H9 (cell line): ENCODE measurements at regions not wholly inside any gene's neighbourhood (a gene's known extent, or its start where the extent isn't known, plus 50 kb on each side); places are given as distances from the start of the nearest gene placed in this dataset.

ENCODE experiments used
- DNase-seq: peaks from one replicate; pipeline ENCODE4 v3.0.0-alpha.2; 2017
- H2AFZ ChIP-seq: one replicate; pipeline ENCODE4 v1.6.1; 2013; ENCODE audit warnings: mild to moderate bottlenecking, low read length, control low read depth, moderate library complexity
- H2AK5ac ChIP-seq: 2 replicates; pipeline ENCODE4 v1.6.1; 2013; ENCODE audit warnings: low read length, control low read depth, mixed read lengths; ENCODE audit not compliant: insufficient read length
- H2BK120ac ChIP-seq: one replicate; pipeline ENCODE4 v1.6.1; 2013; ENCODE audit warnings: low read depth, mild to moderate bottlenecking, low read length, control low read depth, inconsistent platforms; ENCODE audit not compliant: poor library complexity, severe bottlenecking
- H2BK12ac ChIP-seq: 2 replicates; pipeline ENCODE4 v1.6.1; 2013; ENCODE audit warnings: low read length, control low read depth, mixed read lengths, low read depth; ENCODE audit not compliant: insufficient read length
- H2BK15ac ChIP-seq: 2 replicates; pipeline ENCODE4 v1.6.1; 2013; ENCODE audit warnings: low read depth, low read length, control low read depth
- H2BK20ac ChIP-seq: one replicate; pipeline ENCODE4 v1.6.1; 2013; ENCODE audit warnings: low read depth, mild to moderate bottlenecking, low read length, control low read depth, inconsistent platforms; ENCODE audit not compliant: poor library complexity, severe bottlenecking
- H2BK5ac ChIP-seq: 2 replicates; pipeline ENCODE4 v1.6.1; 2013; ENCODE audit warnings: low read length, control low read depth, mixed read lengths; ENCODE audit not compliant: insufficient read length
- H3K14ac ChIP-seq: 2 replicates; pipeline ENCODE4 v1.6.1; 2013; ENCODE audit warnings: low read length, control low read depth; ENCODE audit not compliant: insufficient read depth
- H3K18ac ChIP-seq: 2 replicates; pipeline ENCODE4 v1.6.1; 2013; ENCODE audit warnings: low read depth, mild to moderate bottlenecking, mixed read lengths, low read length, control low read depth; ENCODE audit not compliant: insufficient read length
- H3K23ac ChIP-seq: 2 replicates; pipeline ENCODE4 v1.6.1; 2013; ENCODE audit warnings: low read length, control low read depth, mixed read lengths, low read depth; ENCODE audit not compliant: insufficient read length
- H3K23me2 ChIP-seq: 2 replicates; pipeline ENCODE4 v1.6.1; 2013; ENCODE audit warnings: low read depth, mild to moderate bottlenecking, mixed read lengths, low read length, control low read depth; ENCODE audit not compliant: insufficient read length, poor library complexity, severe bottlenecking
- H3K27ac ChIP-seq: 2 replicates; pipeline ENCODE4 v1.5.1; 2013; ENCODE audit warnings: low read length, control low read depth, mixed read lengths, low read depth; ENCODE audit not compliant: insufficient read length
- H3K27me3 ChIP-seq: 2 replicates; pipeline ENCODE4 v1.6.1; 2013; ENCODE audit warnings: low read length, control low read depth, inconsistent platforms; ENCODE audit not compliant: insufficient read depth
- H3K4ac ChIP-seq: 2 replicates; pipeline ENCODE4 v1.6.1; 2013; ENCODE audit warnings: low read depth, mild to moderate bottlenecking, control low read depth, inconsistent platforms, low read length, moderate library complexity
- H3K4me1 ChIP-seq: 2 replicates; pipeline ENCODE4 v1.6.1; 2013; ENCODE audit warnings: low read length, control low read depth, inconsistent platforms; ENCODE audit not compliant: insufficient read depth
- H3K4me2 ChIP-seq: 2 replicates; pipeline ENCODE4 v1.6.1; 2013; ENCODE audit warnings: low read length, control low read depth, mixed read lengths; ENCODE audit not compliant: insufficient read length, insufficient read depth
- H3K56ac ChIP-seq: 2 replicates; pipeline ENCODE4 v1.6.1; 2013; ENCODE audit warnings: low read depth, mild to moderate bottlenecking, mixed read lengths, low read length, control low read depth; ENCODE audit not compliant: insufficient read length
- H3K79me1 ChIP-seq: 2 replicates; pipeline ENCODE4 v1.6.1; 2013; ENCODE audit warnings: low read depth, mild to moderate bottlenecking, moderate library complexity, low read length, control low read depth, inconsistent platforms; ENCODE audit not compliant: insufficient read depth, poor library complexity, severe bottlenecking
- H3K79me2 ChIP-seq: 2 replicates; pipeline ENCODE4 v1.6.1; 2013; ENCODE audit warnings: low read length, control low read depth, inconsistent platforms; ENCODE audit not compliant: insufficient read depth
- H3K9ac ChIP-seq: 2 replicates; pipeline ENCODE4 v1.6.1; 2013; ENCODE audit warnings: low read length, control low read depth, mixed read lengths; ENCODE audit not compliant: insufficient read length; ENCODE audit errors: extremely low read depth
- H3K9me3 ChIP-seq: one replicate; pipeline ENCODE4 v1.6.1; 2013; ENCODE audit warnings: low read depth, low read length, inconsistent platforms; ENCODE audit not compliant: control insufficient read depth
- H3T11ph ChIP-seq: one replicate; pipeline ENCODE4 v1.6.1; 2013; ENCODE audit warnings: mild to moderate bottlenecking, low read length, control low read depth, inconsistent platforms
- H4K20me1 ChIP-seq: one replicate; pipeline ENCODE4 v1.6.1; 2013; ENCODE audit not compliant: control insufficient read depth, insufficient read length, insufficient read depth
- H4K5ac ChIP-seq: 2 replicates; pipeline ENCODE4 v1.6.1; 2013; ENCODE audit warnings: low read depth, mild to moderate bottlenecking, mixed read lengths, low read length, control low read depth; ENCODE audit not compliant: insufficient read length
- H4K8ac ChIP-seq: replicated peaks from 2 replicates; pipeline ENCODE4 v1.6.1; 2013; ENCODE audit warnings: low read length, control low read depth, mixed read lengths, low read depth; ENCODE audit not compliant: insufficient read length
- H4K91ac ChIP-seq: 2 replicates; pipeline ENCODE4 v1.6.1; 2013; ENCODE audit warnings: low read depth, mild to moderate bottlenecking, moderate library complexity, mixed read lengths, low read length, control low read depth; ENCODE audit not compliant: insufficient read length
- H3K27ac Mint-ChIP-seq, 3 experiments: 2 replicates in 2 of 3; 3 replicates in 1 of 3; pipeline ENCODE4 v1.8.0; 2020 to 2021; ENCODE audit warnings: mixed read lengths in 3 of 3, mild to moderate bottlenecking in 1 of 3, moderate library complexity in 1 of 3
- H3K27me3 Mint-ChIP-seq: 2 replicates; pipeline ENCODE4 v1.8.0; 2021; ENCODE audit warnings: low read depth, mild to moderate bottlenecking, moderate library complexity, mixed read lengths
- H3K36me3 Mint-ChIP-seq, 3 experiments: 2 replicates in 2 of 3; 3 replicates in 1 of 3; pipeline ENCODE4 v1.8.0; 2020 to 2021; ENCODE audit warnings: low read depth in 3 of 3, mixed read lengths in 3 of 3; ENCODE audit not compliant: insufficient read depth in 1 of 3
- H3K4me1 Mint-ChIP-seq, 2 experiments: 2 replicates each; pipeline ENCODE4 v1.8.0; 2020; ENCODE audit warnings: mixed read lengths in 2 of 2
- H3K4me3 Mint-ChIP-seq, 2 experiments: 2 replicates in 1 of 2; 3 replicates in 1 of 2; pipeline ENCODE4 v1.8.0; 2020 to 2021; ENCODE audit warnings: mild to moderate bottlenecking in 2 of 2, mixed read lengths in 2 of 2, moderate library complexity in 1 of 2
- H3K9me3 Mint-ChIP-seq, 2 experiments: 2 replicates in 1 of 2; 3 replicates in 1 of 2; pipeline ENCODE4 v1.8.0; 2020; ENCODE audit warnings: mild to moderate bottlenecking in 2 of 2, mixed read lengths in 2 of 2, moderate library complexity in 1 of 2
- WGBS: extraction: QIAGEN DNeasy Blood & Tissue Kit; methylation state at CpG from one replicate; pipeline ENCODE4 v1.1.7; 2013; ENCODE audit warnings: missing lambda C conversion rate, low lambda C conversion rate, mixed read lengths; ENCODE audit not compliant: insufficient read length; ENCODE audit errors: extremely low coverage; 5-methylcytosine and 5-hydroxymethylcytosine counted together
- TF ChIP-seq, protein P1 (sequence below): fragments of 200-600 bp; sonication (generic); conservative IDR thresholded peaks from 3 replicates; pipeline ENCODE4 v1.8.0; 2021; ENCODE audit warnings: antibody characterized with exemption, mild to moderate bottlenecking

DNA sequence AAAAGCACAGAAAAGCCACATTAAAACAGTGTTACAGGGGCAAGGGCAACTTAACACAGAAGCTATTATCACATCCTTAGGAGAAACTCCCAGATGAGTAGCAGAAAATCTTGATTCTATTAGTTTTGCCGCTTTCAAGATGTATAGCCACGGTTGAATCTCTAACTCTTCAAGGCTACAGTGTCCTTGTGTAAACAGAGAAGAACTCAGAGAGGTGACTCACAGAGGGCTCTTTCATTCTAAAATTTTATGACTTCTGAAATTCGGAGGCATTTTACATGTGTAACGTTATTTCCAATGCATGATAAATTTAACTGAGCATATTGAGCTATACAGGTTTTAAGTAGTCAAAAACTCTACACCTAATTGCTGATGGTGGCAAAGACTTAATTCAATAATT lies 846.6 kb downstream of the GBE1 start:
- Histone ChIP-seq H3K18ac (no peak overlapping the region), H3K79me2 (no peaks in the 10 kb centered on the region), H4K20me1 (no peaks in the 10 kb centered on the region), H2BK15ac (no peak overlapping the region), H4K8ac (no peak overlapping the region), H3K27me3 (no peaks in the 10 kb centered on the region), H4K5ac (no peak overlapping the region), H3T11ph (no peak overlapping the region), H2BK5ac (no peak overlapping the region), H3K9ac (no peak overlapping the region), H3K23ac (no peak overlapping the region), H2AK5ac (no peak overlapping the region), H2BK120ac (no peak overlapping the region), H2BK20ac (no peak overlapping the region), H3K4ac (no peak overlapping the region), H3K9me3 (no peaks in the 10 kb centered on the region), H3K27ac (no peak overlapping the region), H2AFZ (no peak overlapping the region), H3K79me1 (no peaks in the 10 kb centered on the region), H3K4me2 (no peak overlapping the region), H2BK12ac (no peak overlapping the region), H3K4me1 (no peaks in the 10 kb centered on the region), H3K56ac (no peak overlapping the region), H3K23me2 (no peaks in the 10 kb centered on the region), H4K91ac (no peak overlapping the region), H3K14ac (no peak overlapping the region)
- no peak for DNase-seq
- no CpG with 5 or more reads among the region's 4 CpGs for WGBS
- H3K9me3 Mint-ChIP-seq: peaks cover 6 to 7% of the 10 kb centered on the region in 2 experiments; a peak in 4 of 5 replicates
- H3K27ac Mint-ChIP-seq: no peak overlapping the region
- no peaks in the 10 kb centered on the region for H3K36me3 Mint-ChIP-seq
- no peak overlapping the region for H3K4me3 Mint-ChIP-seq
- TF ChIP-seq, protein P1, sequence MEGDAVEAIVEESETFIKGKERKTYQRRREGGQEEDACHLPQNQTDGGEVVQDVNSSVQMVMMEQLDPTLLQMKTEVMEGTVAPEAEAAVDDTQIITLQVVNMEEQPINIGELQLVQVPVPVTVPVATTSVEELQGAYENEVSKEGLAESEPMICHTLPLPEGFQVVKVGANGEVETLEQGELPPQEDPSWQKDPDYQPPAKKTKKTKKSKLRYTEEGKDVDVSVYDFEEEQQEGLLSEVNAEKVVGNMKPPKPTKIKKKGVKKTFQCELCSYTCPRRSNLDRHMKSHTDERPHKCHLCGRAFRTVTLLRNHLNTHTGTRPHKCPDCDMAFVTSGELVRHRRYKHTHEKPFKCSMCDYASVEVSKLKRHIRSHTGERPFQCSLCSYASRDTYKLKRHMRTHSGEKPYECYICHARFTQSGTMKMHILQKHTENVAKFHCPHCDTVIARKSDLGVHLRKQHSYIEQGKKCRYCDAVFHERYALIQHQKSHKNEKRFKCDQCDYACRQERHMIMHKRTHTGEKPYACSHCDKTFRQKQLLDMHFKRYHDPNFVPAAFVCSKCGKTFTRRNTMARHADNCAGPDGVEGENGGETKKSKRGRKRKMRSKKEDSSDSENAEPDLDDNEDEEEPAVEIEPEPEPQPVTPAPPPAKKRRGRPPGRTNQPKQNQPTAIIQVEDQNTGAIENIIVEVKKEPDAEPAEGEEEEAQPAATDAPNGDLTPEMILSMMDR: no peak
- H3K4me1 Mint-ChIP-seq: no peaks in the 10 kb centered on the region
- no peaks in the 10 kb centered on the region for H3K27me3 Mint-ChIP-seq
